Activated naive CD8-positive, alpha-beta T cell (primary cell): ENCODE measurements at regions not wholly inside any gene's neighbourhood (a gene's known extent, or its start where the extent isn't known, plus 50 kb on each side); places are given as distances from the start of the nearest gene placed in this dataset.

Experiments
- H3K27ac Mint-ChIP-seq: one replicate; pipeline ENCODE4 v1.8.0; 2021; ENCODE audit warnings: mixed read lengths
- H3K27me3 Mint-ChIP-seq: one replicate; pipeline ENCODE4 v1.8.0; 2021; ENCODE audit warnings: mixed read lengths
- H3K36me3 Mint-ChIP-seq: one replicate; pipeline ENCODE4 v1.8.0; 2021; ENCODE audit warnings: mixed read lengths
- H3K4me1 Mint-ChIP-seq: one replicate; pipeline ENCODE4 v1.8.0; 2021; ENCODE audit warnings: low read depth, mixed read lengths
- H3K4me3 Mint-ChIP-seq: one replicate; pipeline ENCODE4 v1.8.0; 2021; ENCODE audit warnings: mild to moderate bottlenecking, mixed read lengths
- H3K9me3 Mint-ChIP-seq: one replicate; pipeline ENCODE4 v1.8.0; 2021; ENCODE audit warnings: low read depth, mixed read lengths

DNA sequence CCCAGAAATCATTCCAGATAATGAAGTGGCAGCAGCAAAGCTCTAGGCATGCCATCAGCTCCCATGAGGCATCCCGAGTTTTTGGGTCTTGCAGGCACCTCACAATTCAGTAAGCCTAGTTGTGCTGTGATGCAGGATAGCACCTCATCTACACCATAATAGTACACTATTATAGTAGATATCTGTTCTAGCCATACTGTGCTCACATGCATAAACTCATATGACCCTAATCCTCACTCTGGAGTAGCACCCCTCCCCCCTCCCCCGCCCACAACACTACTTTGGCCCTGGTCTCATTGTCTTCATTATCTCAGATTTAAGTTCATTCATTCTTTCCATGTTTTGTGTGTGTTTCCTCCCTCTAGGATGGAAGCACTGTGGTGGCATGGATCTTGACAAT is 102.5 kb upstream of the PITX1 start:
- no peaks in the 10 kb centered on the region for H3K36me3 Mint-ChIP-seq
- H3K4me3 Mint-ChIP-seq: no peak overlapping the region
- no peaks in the 10 kb centered on the region for H3K4me1 Mint-ChIP-seq
- peaks cover 4% of the 10 kb centered on the region for H3K27me3 Mint-ChIP-seq
- no peaks in the 10 kb centered on the region for H3K9me3 Mint-ChIP-seq
- no peak overlapping the region for H3K27ac Mint-ChIP-seq

DNA sequence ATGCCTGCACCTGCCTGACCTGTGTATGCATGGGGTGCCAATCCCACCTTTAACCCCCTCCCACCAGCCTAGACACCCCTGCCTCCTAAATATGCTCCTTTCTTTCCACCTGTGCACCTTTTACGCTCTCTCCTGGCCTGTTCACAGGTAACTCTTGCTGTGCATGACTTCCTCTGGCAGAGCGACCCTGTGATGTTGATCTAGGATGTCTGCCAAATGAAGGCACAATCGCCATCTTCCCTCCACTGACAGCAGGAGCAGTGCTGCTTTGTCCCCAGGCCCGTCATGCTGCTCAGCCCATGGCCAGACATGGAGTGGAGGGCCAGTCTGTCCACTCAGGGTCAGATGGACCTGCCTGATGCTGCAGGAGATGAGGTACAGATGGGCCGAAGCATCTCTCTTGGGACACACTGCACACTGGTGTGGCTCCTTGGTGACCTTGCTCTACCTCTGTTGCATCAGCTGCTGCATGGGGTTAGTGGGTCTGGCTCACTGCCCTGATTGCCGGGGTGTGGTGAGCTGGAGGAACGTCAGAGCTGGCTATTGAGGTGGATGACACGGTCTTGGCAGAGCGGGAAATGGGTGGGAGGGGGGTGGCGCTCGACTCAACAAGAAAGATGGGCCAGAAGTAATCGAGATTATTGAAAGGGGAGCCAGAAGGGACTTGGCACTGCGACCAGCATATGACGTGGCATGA is 101.7 kb upstream of the PITX1 start:
- peaks cover 4% of the 10 kb centered on the region for H3K27me3 Mint-ChIP-seq
- H3K9me3 Mint-ChIP-seq: no peaks in the 10 kb centered on the region
- no peak overlapping the region for H3K27ac Mint-ChIP-seq
- no peak overlapping the region for H3K4me3 Mint-ChIP-seq
- H3K36me3 Mint-ChIP-seq: no peaks in the 10 kb centered on the region
- no peaks in the 10 kb centered on the region for H3K4me1 Mint-ChIP-seq

- Mint-ChIP-seq H3K27ac (no peak overlapping the region), H3K4me3 (no peak overlapping the region), H3K36me3 (no peaks in the 10 kb centered on the region), H3K9me3 (no peaks in the 10 kb centered on the region), H3K27me3 (peaks cover 4% of the 10 kb centered on the region), H3K4me1 (no peaks in the 10 kb centered on the region)
Measured at GRCh38 chr5:135134691-135135381, 100.8 kb upstream of the PITX1 start.

DNA sequence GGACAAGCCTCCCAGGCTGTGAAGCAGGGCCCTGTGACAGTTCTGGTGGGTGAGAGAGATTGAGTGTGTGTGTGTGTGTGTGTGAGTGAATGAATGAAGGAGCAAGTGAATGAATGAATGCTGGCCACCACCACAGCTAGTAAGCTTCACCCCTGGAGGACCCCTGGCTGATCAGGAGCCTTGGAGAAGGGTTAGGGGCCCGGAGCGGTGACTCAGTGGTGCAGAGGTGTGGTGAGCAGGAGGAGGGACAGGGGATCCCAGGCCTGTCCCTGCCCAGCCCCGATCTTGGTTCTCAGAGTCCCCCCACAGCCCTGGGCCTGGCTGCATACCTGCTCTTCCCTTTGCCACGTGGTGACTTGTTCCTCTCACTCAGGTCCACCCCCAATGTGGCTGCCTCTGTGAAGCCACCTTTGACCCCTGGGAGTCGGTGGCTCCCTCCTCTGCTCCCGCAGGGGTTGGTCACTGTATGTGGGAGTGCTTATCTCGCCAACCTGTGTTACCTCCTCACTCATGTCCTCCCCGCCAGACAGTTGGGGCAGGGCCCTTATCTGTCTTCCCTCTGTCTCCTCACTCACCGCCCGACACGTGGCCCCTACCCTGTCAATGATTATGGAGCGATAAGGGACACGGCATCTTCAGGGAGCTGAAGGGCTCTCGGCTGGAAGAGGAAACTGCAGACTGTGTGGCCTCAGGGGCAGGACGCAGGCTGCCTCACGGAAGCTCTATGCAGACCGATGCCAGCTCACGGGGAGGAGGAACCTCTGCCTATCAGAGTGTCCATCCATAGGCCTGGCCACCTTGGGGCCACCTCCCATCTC is 99.9 kb upstream of the PITX1 start:
- H3K27ac Mint-ChIP-seq: no peak overlapping the region

GRCh38 chr5:135133181-135133580 is 99.2 kb upstream of the PITX1 start:
- peaks cover 5% of the 10 kb centered on the region for H3K4me1 Mint-ChIP-seq

More for the DNA sequence above, 99.9 kb upstream of the PITX1 start:
- H3K4me1 Mint-ChIP-seq: peaks cover 5% of the 10 kb centered on the region
- peaks cover 3% of the 10 kb centered on the region for H3K27me3 Mint-ChIP-seq
- H3K36me3 Mint-ChIP-seq: no peaks in the 10 kb centered on the region
- no peaks in the 10 kb centered on the region for H3K9me3 Mint-ChIP-seq
- no peak overlapping the region for H3K4me3 Mint-ChIP-seq

DNA sequence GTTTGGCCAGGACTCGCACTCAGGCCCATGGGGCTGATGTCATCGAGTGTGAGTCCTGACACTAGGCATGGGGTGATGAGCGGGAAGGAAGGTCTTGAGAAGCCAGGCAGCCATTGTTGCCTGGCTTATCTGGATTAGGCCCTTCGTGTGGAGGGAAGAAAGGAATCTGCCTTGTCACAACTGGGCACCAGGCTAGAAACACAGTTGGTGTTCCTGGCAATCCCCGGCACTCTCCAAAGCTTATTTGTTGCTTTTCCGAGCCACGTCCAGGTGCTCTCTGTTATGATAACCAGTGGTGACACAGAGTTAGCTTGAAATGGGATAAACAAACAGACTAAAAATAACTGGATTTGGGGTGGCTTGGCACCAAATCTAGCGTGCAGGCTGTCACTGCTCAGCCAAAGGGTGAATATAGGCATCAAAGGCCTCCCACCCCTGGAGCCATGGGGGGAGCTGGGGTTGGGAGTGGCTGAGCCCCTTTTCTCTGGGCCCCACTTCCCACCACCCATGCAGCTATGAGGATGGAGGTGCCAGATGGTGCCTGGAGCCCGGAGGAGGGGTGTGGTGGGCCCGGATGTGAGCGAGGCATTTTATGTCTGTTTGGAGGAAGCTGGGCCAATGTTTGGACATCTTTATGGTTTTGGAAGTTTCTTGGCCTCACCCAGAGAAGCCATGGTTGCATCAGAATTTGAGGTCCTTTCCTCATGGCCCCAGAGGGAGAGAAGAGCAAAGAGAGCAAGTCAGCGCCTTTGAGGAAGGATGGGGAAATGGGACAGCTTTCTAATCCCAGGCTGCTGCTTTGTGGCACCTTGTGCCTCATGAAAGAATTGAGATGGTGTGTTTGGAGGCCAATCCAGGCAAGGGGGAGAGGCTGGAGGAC is 98.0 kb upstream of the PITX1 start:
- Mint-ChIP-seq H3K27ac (no peak overlapping the region), H3K4me3 (no peak overlapping the region), H3K27me3 (peaks cover 3% of the 10 kb centered on the region), H3K4me1 (peaks cover 5% of the 10 kb centered on the region), H3K9me3 (no peaks in the 10 kb centered on the region), H3K36me3 (no peaks in the 10 kb centered on the region)

More at GRCh38 chr5:135133181-135133580, 99.2 kb upstream of the PITX1 start:
- H3K27me3 Mint-ChIP-seq: peaks cover 3% of the 10 kb centered on the region
- no peaks in the 10 kb centered on the region for H3K9me3 Mint-ChIP-seq
- H3K36me3 Mint-ChIP-seq: no peaks in the 10 kb centered on the region
- H3K27ac Mint-ChIP-seq: no peak overlapping the region
- no peak overlapping the region for H3K4me3 Mint-ChIP-seq

DNA sequence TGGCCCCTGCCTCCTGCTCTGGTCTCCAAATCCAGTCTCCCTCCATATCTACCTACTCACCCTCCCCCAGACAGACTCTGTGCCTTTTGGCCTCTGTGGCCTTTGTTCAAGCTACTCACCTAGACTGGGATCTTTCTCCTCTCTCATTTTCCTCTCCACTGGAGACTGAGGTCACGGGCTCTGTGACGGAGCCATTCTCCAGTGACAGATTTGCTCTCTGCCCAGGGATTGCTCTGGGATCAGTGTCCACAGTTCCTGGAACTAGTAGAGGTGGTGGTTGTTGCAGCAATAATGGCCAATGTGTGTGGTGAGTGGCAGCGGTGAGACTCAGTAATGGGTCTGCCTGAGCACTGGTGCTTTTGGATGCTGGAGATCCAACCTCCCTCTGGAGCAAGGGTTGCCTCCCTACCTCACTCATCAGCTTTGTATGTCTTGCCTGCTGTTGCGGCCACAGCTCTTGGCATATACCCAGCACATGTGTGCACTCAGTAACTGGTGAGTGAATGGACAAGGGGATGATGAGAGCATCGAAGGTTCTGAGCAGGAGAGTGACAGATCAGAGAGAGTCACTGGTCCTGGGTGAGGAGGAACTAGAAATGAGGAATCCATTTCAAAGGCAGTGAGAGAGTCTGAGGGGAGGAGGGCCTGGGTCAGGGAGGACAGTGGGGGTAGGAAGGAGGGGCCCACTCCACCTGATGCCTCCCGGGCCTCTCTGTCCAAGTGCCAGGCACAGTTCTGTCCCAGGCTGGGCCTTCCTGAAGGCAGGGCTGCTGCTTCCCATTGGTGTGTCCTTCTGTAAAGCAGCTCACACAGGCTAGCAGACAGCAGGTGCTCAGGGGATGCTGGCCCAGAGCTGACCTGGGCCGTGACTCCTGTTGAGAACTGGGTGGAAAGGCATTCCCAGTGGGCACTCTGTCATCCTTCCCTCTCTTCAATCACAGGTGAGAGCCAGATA is 96.5 kb upstream of the PITX1 start:
- Mint-ChIP-seq H3K27ac (no peak overlapping the region), H3K4me1 (peaks cover 5% of the 10 kb centered on the region), H3K27me3 (no peaks in the 10 kb centered on the region), H3K4me3 (no peak overlapping the region), H3K36me3 (no peaks in the 10 kb centered on the region), H3K9me3 (no peaks in the 10 kb centered on the region)

DNA sequence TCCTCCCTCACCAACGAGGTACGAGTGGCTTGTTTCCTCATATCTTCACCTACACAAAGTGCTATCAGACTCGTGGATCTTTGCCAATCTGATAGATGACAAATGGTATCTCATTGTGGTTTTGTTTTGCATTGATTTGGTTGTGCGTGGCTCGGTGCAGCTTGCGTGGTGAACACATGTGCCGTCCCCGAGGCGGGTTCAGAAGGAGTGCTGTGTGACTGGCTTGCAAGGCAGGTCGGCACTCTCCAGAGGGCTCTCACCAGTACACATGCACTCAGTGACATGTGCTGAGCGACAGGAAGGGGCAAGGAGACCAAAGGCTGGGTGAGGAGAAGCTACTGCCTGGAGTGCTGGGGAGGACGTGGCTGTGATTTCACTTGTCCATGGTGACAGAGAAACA is 95.3 kb upstream of the PITX1 start:
- H3K4me3 Mint-ChIP-seq: no peak overlapping the region
- H3K9me3 Mint-ChIP-seq: no peaks in the 10 kb centered on the region
- no peaks in the 10 kb centered on the region for H3K27me3 Mint-ChIP-seq
- H3K36me3 Mint-ChIP-seq: no peaks in the 10 kb centered on the region
- H3K27ac Mint-ChIP-seq: no peak overlapping the region
- H3K4me1 Mint-ChIP-seq: peaks cover 5% of the 10 kb centered on the region

- Mint-ChIP-seq H3K27me3 (no peaks in the 10 kb centered on the region), H3K27ac (no peak overlapping the region), H3K9me3 (no peaks in the 10 kb centered on the region), H3K4me1 (peaks cover 5% of the 10 kb centered on the region), H3K36me3 (no peaks in the 10 kb centered on the region), H3K4me3 (no peak overlapping the region)
Measured at GRCh38 chr5:135128361-135128760, 94.3 kb upstream of the PITX1 start.

DNA sequence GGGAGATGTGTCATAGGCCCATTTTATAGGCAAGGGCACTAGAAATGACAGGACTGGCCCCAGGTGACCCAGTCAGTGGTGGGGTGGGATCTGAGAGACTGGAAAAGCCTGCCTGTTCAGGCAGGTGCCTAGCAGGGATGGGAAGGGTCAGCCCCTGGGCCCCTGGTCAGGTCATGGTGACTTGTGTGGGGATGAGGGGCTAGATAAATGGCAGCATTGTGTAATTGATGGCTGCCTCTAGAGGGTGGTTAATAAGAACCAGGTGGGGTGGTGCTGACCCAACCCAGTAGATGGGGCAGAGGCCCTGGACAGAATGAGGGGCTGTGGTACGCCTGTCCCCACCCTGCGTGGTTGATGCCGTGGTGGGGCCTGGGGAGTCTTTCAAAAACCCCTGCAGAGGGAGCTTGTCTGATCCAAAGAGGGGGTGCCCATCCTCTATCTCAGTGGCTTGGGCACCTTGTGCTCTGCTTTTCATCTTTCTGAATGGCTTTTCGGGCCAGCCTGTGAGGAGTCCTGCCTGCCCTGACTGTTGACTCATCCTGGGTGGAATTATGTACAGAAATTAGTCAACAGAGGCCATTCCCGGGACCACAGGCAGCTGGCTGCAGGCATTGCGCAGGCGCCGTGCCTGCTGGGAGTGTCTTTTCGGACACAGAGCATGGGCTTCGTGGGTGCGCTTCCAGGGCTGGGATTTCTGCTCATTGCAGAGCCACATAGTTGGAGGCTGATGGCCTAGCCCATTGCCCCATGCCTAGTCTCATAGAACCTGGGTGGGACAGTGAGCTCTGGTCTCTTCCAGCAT is 93.6 kb upstream of the PITX1 start:
- Mint-ChIP-seq H3K27ac (no peak overlapping the region), H3K27me3 (no peaks in the 10 kb centered on the region), H3K36me3 (no peaks in the 10 kb centered on the region), H3K9me3 (no peaks in the 10 kb centered on the region), H3K4me3 (no peak overlapping the region), H3K4me1 (peaks cover 5% of the 10 kb centered on the region)

DNA sequence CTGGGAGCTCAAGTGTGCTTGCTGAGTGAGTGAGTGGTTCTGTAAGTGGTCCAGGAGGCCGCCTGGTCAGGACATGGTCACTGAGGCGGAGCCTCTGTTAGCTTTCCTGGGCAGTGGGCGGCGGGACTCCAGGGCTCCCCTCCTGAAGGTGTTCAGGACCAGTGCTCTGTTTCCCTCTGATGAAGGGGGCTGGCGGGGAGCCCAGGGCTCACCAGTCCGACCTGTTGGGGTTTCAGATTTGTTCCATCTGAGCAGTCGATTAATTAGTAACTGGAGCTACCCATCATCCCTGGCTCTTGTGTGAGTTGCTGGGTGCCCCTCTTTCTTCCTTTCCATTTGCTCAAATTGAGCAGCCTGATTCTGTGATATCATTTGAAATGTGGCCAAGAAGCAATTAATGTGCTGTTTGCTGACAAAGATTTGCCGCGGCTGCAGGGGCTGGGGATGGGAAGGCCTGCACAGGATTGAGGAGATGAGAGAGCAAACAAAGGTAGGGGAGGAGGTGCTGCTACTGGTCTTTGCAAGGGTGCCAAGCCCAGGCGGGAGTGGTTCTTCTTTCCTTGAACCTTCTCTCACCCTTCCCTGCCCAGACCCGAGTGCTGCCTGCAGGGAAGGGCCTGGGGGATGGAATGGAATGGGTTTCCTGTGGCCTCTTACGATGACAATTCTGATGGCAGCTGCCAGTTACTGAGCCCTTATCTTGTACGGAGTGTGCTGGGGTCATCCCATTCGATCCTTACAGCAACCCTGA is 92.8 kb upstream of the PITX1 start:
- Mint-ChIP-seq H3K27me3 (no peaks in the 10 kb centered on the region), H3K4me3 (no peak overlapping the region), H3K4me1 (peaks cover 5% of the 10 kb centered on the region), H3K9me3 (no peaks in the 10 kb centered on the region), H3K27ac (no peak overlapping the region), H3K36me3 (no peaks in the 10 kb centered on the region)

- Mint-ChIP-seq H3K4me3 (no peak overlapping the region), H3K4me1 (peaks cover 5% of the 10 kb centered on the region), H3K9me3 (no peaks in the 10 kb centered on the region), H3K27ac (no peak overlapping the region), H3K27me3 (no peaks in the 10 kb centered on the region), H3K36me3 (no peaks in the 10 kb centered on the region)
Measured at GRCh38 chr5:135124724-135125123, 90.7 kb upstream of the PITX1 start.
